Panc1 (cell line): ENCODE measurements at regions not wholly inside any gene's neighbourhood (a gene's known extent, or its start where the extent isn't known, plus 50 kb on each side); places are given as distances from the start of the nearest gene placed in this dataset.

ENCODE experiments used
- ATAC-seq: fragments of 200-7000 bp; cut with Tn5 transposase; 2 replicates; pipeline ENCODE4 v1.9.1; 2020; ENCODE audit warnings: mild to moderate bottlenecking, moderate library complexity
- BruUV-seq: library from RNA; stranded (reverse); fragments of 400-500 nt; replicated peaks from 2 replicates; lab custom pipeline; 2021; lab: Mats Ljungman, UMichigan
- CTCF ChIA-PET: fragments of 300-600 bp; sonication (Branson Sonifier 250); formaldehyde crosslinking; loops from one replicate; lab custom pipeline; 2022; ENCODE audit warnings: antibody characterized with exemption; lab: Charles Lee
- POLR2A ChIA-PET: fragments of 300-600 bp; sonication (Branson Sonifier 250); formaldehyde crosslinking; loops from one replicate; lab custom pipeline; 2022; ENCODE audit warnings: antibody characterized with exemption; lab: Charles Lee
- DNase-seq: peaks from one replicate; pipeline ENCODE4 v3.0.0-alpha.2; 2010; ENCODE audit warnings: low read depth, low spot score
- H3K27ac ChIP-seq: 2 replicates; pipeline ENCODE4 v1.5.1; 2011; ENCODE audit warnings: mild to moderate bottlenecking, low read length, inconsistent platforms
- H3K27me3 ChIP-seq: fragments of 200-500 bp; sonication (Bioruptor generic); 2 replicates; pipeline ENCODE4 v1.6.0; 2014; ENCODE audit warnings: low read length, inconsistent platforms; ENCODE audit not compliant: control insufficient read depth, insufficient read depth
- H3K36me3 ChIP-seq: fragments of 200-500 bp; sonication (Bioruptor generic); 2 replicates; pipeline ENCODE4 v1.5.1; 2014; ENCODE audit warnings: inconsistent platforms, mild to moderate bottlenecking, low read length, moderate library complexity; ENCODE audit not compliant: control insufficient read depth, insufficient read depth
- H3K4me1 ChIP-seq: 2 replicates; pipeline ENCODE4 v1.5.1; 2011; ENCODE audit warnings: inconsistent platforms, mild to moderate bottlenecking, low read length, moderate library complexity; ENCODE audit not compliant: control insufficient read depth, insufficient read depth
- H3K4me3 ChIP-seq, 2 experiments: 2 replicates each; pipeline ENCODE4 v1.5.1; 2011 to 2012; ENCODE audit warnings: low read depth in 2 of 2, low read length in 2 of 2, mild to moderate bottlenecking in 2 of 2, inconsistent platforms in 1 of 2, moderate library complexity in 1 of 2
- H3K9me3 ChIP-seq: fragments of 200-500 bp; sonication (Bioruptor generic); 2 replicates; pipeline ENCODE4 v1.5.1; 2014; ENCODE audit warnings: low read depth, mild to moderate bottlenecking, inconsistent platforms, low read length, moderate library complexity; ENCODE audit not compliant: control insufficient read depth, insufficient read depth
- CTCF ChIP-seq: fragments of 450-650 bp; IDR thresholded peaks from 2 replicates; pipeline ENCODE4 v1.5.1; 2017; ENCODE audit warnings: mild to moderate bottlenecking
- POLR2AphosphoS5 ChIP-seq: IDR thresholded peaks from 2 replicates; pipeline ENCODE4 v1.6.1; 2012; ENCODE audit warnings: mild to moderate bottlenecking, low read depth, low read length, moderate library complexity
- REST ChIP-seq, 2 experiments: IDR thresholded peaks; 2 replicates each; pipeline ENCODE4 v1.6.1; 2011 to 2012; ENCODE audit warnings: low read depth in 2 of 2, control low read depth in 1 of 2, low read length in 1 of 2, mild to moderate bottlenecking in 1 of 2, moderate library complexity in 1 of 2; ENCODE audit not compliant: insufficient read depth in 1 of 2
- SIN3A ChIP-seq: IDR thresholded peaks from 2 replicates; pipeline ENCODE4 v1.6.1; 2012; ENCODE audit warnings: low read depth, mild to moderate bottlenecking, low read length, moderate library complexity, borderline replicate concordance; ENCODE audit not compliant: insufficient read depth
- TCF7L2 ChIP-seq: IDR thresholded peaks from 2 replicates; pipeline ENCODE4 v1.6.1; 2011; ENCODE audit warnings: mild to moderate bottlenecking, low read depth, low read length, inconsistent platforms
- in situ Hi-C: cut with HindIII; loops from 2 replicates; pipeline ENCODE4 v1.10.0; 2016; ENCODE audit warnings: low sequenced_read_pairs, low pct_unique_long_range_greater_than_20kb
- intact Hi-C: fragments of 100-400 bp; cut with micrococcal nuclease; formaldehyde crosslinking; loops from one replicate; pipeline ENCODE4 v1.10.0; 2022; ENCODE audit not compliant: unreplicated experiment

DNA sequence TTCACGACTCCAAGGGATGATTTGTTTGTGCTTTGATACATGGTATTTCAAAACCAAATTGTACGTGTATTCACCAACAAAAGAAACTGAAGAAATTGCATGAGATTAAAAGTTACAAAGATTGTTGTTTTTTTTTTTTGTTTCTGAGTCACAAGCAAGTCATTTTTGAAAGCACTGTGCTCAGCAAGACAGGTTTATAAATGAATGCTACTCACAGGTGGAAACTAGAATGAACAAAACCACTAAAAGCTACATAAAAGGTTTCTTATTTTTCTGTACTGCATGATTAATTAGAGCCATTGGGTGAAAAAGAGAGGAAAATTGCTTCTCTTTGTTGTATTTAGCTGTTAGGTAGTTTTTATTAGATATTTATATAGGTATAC, 90.2 kb upstream of the RIPOR2 start:
- DNase-seq (no peak), ATAC-seq (no peak)
- in situ Hi-C loops, result no loop called here
- no peak overlapping the region for H3K27ac ChIP-seq
- ChIA-PET POLR2A (no interaction called here), CTCF (no interaction called here)
- BruUV-seq, result no TSS peak
- H3K4me3 ChIP-seq, result no peak overlapping the region
- H3K27me3 ChIP-seq, result no peaks in the 10 kb centered on the region
- no peaks in the 10 kb centered on the region for H3K4me1 ChIP-seq
- no peaks in the 10 kb centered on the region for H3K9me3 ChIP-seq
- intact Hi-C loops, result no loop called here
- H3K36me3 ChIP-seq, result no peaks in the 10 kb centered on the region
- TF ChIP-seq SIN3A (no peak), POLR2AphosphoS5 (no peak), TCF7L2 (no peak), CTCF (no peak), REST (IDR thresholded peaks at IDR 0.05; ENCODE audit: insufficient read depth in 1 of 2, low read depth in 2 of 2, low read length in 1 of 2) (no peak)

GRCh38 chr6:25026723-25027122, 91.0 kb upstream of the RIPOR2 start:
- Histone ChIP-seq H3K4me3 (no peak overlapping the region), H3K27ac (no peak overlapping the region), H3K27me3 (no peaks in the 10 kb centered on the region), H3K9me3 (no peaks in the 10 kb centered on the region), H3K4me1 (no peaks in the 10 kb centered on the region), H3K36me3 (no peaks in the 10 kb centered on the region)
- ChIA-PET CTCF (interaction anchor here (0.6 kb wide), 2 partner anchors 169 to 253 kb away, joined by 3 read pairs; no protein-coding TSS in a partner anchor), POLR2A (interaction anchor here (0.7 kb wide), 1 partner anchor 11 kb away, joined by 3 read pairs; no protein-coding TSS in a partner anchor)
- no TSS peak for BruUV-seq
- intact Hi-C loops (no loop called here), in situ Hi-C loops (no loop called here)
- DNase-seq (no peak), ATAC-seq (no peak)
- TF ChIP-seq REST (IDR thresholded peaks at IDR 0.05; ENCODE audit: insufficient read depth in 1 of 2, low read depth in 2 of 2, low read length in 1 of 2), result no peak
- no peak for TF ChIP-seq TCF7L2
- TF ChIP-seq POLR2AphosphoS5, result no peak
- no peak for TF ChIP-seq SIN3A
- TF ChIP-seq CTCF, result no peak
